Pancreas (tissue), 10 donors: ENCODE measurements at regions not wholly inside any gene's neighbourhood (a gene's known extent, or its start where the extent isn't known, plus 50 kb on each side); places are given as distances from the start of the nearest gene placed in this dataset.
A peak's percentile ranks its signal among the peaks of the same experiment; 100 is the strongest.

Experiments
- ATAC-seq, 4 donors: fragments of 200-7000 bp; cut with Tn5 transposase; one replicate each; pipeline versions ENCODE4 v1.8.0 to v1.9.1; 2020; ENCODE audit warnings: mild to moderate bottlenecking in 4 of 4, moderate library complexity in 4 of 4
- DNase-seq, 6 donors: peaks; one replicate each; pipeline ENCODE4 v3.0.0-alpha.2; 2020
- FAIRE-seq: peaks from 2 replicates; lab custom pipeline; 2012; peaks lifted over from hg19 to GRCh38; lab: Jason Lieb, UNC
- H3K27ac ChIP-seq, 4 donors: fragments of 200-600 bp; sonication (generic); 1 replicate in 3 of 4; 2 replicates in 1 of 4; pipeline versions ENCODE4 v1.5.0 to v1.8.0; 2020
- H3K27me3 ChIP-seq, 4 donors: fragments of 200-600 bp; one replicate each; pipeline ENCODE4 v1.8.0; 2021
- H3K36me3 ChIP-seq, 3 donors: fragments of 200-600 bp; sonication (generic) in 1 of 3; one replicate each; pipeline versions ENCODE4 v1.5.0 to v1.8.0; 2020 to 2021
- H3K4me1 ChIP-seq, 3 donors: fragments of 200-600 bp; one replicate each; pipeline ENCODE4 v1.8.0; 2021
- H3K4me3 ChIP-seq, 4 donors: fragments of 200-600 bp; sonication (generic) in 2 of 4; one replicate each; pipeline versions ENCODE4 v1.5.0 to v1.8.0; 2020 to 2021
- H3K9me3 ChIP-seq, 4 donors: fragments of 200-600 bp; one replicate each; pipeline ENCODE4 v1.8.0; 2021
- WGBS, 2 donors: extraction: QIAGEN DNeasy Blood & Tissue Kit; methylation state at CpG; one replicate each; pipeline ENCODE4 v1.1.7; 2013; 5-methylcytosine and 5-hydroxymethylcytosine counted together
- intact Hi-C, 3 donors: fragments of 100-400 bp; cut with DNase I; formaldehyde crosslinking; loops; one replicate each; pipeline versions ENCODE4 v1.11.1 to v1.14.2; 2022
- TF ChIP-seq, protein P1 (sequence below), 4 donors: fragments of 200-600 bp; sonication (generic) in 3 of 4; IDR thresholded peaks; one replicate each; pipeline versions ENCODE4 v1.5.0 to v1.8.0; 2021; ENCODE audit warnings: antibody characterized with exemption in 4 of 4
- donor health status: healthy with polysubstance abuse.
- donor health status: DM: no; HTN: no; CAD: no; lungs with moderate emphysema.
- donor health status: DM: no; HTN: no; CAD: no.
- donor health status: control.
- donor health status: control.
- donor health status: Bipolar disorder and iron deficiency.
- donor health status: DM: yes; HTN: yes; CAD: no.
- donor health status: DM: no; HTN: no; CAD: no.
- donor health status: DM: no; HTN: no; CAD: no.
- donor health status: DM: yes; HTN: yes; CAD: no.

DNA sequence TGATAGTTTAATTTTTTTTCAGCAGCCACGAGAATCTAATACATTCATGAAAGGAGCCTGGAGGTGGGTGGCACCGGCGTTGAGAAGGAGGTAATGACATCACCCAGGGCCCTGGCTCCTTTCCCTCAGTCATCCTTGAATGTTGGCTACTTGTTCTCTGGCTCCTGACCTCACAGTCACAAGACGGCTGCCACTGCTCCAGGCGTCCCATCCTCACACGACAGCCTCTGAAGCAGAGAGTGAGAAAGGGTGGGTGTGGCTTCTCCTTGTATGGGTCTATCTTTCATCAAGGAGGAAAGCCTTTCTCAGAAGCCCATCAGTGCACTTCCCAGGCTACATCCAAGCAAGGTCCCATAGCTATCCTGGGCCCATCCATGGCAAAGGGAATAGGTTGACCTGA, 207.6 kb upstream of the C14orf180 start:
- H3K9me3 ChIP-seq, result no peaks in the 10 kb centered on the region
- H3K4me1 ChIP-seq, result no peaks in the 10 kb centered on the region
- WGBS, 2 donors, result 84 to 88% methylated on average over 6 of the region's 6 CpGs
- no peak for DNase-seq
- no peak for ATAC-seq
- H3K27me3 ChIP-seq, result no peaks in the 10 kb centered on the region
- FAIRE-seq, result no peak
- no peaks in the 10 kb centered on the region for H3K36me3 ChIP-seq
- H3K4me3 ChIP-seq, result no peak overlapping the region
- TF ChIP-seq, protein P1, sequence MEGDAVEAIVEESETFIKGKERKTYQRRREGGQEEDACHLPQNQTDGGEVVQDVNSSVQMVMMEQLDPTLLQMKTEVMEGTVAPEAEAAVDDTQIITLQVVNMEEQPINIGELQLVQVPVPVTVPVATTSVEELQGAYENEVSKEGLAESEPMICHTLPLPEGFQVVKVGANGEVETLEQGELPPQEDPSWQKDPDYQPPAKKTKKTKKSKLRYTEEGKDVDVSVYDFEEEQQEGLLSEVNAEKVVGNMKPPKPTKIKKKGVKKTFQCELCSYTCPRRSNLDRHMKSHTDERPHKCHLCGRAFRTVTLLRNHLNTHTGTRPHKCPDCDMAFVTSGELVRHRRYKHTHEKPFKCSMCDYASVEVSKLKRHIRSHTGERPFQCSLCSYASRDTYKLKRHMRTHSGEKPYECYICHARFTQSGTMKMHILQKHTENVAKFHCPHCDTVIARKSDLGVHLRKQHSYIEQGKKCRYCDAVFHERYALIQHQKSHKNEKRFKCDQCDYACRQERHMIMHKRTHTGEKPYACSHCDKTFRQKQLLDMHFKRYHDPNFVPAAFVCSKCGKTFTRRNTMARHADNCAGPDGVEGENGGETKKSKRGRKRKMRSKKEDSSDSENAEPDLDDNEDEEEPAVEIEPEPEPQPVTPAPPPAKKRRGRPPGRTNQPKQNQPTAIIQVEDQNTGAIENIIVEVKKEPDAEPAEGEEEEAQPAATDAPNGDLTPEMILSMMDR (IDR thresholded peaks at IDR 0.05), result no peak
- intact Hi-C loops, result no loop called here
- H3K27ac ChIP-seq, result no peak overlapping the region

- FAIRE-seq (no peak), ATAC-seq (no peak), DNase-seq (peak in 2 of 6 donors; percentile 25 to 37)
- Histone ChIP-seq H3K27ac (no peak overlapping the region), H3K9me3 (no peaks in the 10 kb centered on the region), H3K4me1 (no peaks in the 10 kb centered on the region), H3K36me3 (no peaks in the 10 kb centered on the region), H3K4me3 (no peak overlapping the region), H3K27me3 (no peaks in the 10 kb centered on the region)
- WGBS, 2 donors, result 45 to 51% methylated on average over 16 of the region's 16 CpGs
- intact Hi-C loops, result no loop called here
- TF ChIP-seq, protein P1 (IDR thresholded peaks at IDR 0.05), result no peak
Observed at GRCh38 chr14:104372390-104373054, 207.0 kb upstream of the C14orf180 start.

- FAIRE-seq, result no peak
- 26 to 30% methylated on average over 26 of the region's 26 CpGs for WGBS, 2 donors
- intact Hi-C loops, result no loop called here
Observed at GRCh38 chr14:104373055-104373854, 206.3 kb upstream of the C14orf180 start.

GRCh38 chr14:104373855-104374717, 205.5 kb upstream of the C14orf180 start:
- Histone ChIP-seq H3K4me3 (no peak overlapping the region), H3K27ac (no peak overlapping the region), H3K27me3 (no peaks in the 10 kb centered on the region), H3K36me3 (no peaks in the 10 kb centered on the region), H3K4me1 (no peaks in the 10 kb centered on the region), H3K9me3 (no peaks in the 10 kb centered on the region)
- DNase-seq (peak in 3 of 6 donors; percentile 15 to 50 (median 37)), ATAC-seq (no peak), FAIRE-seq (no peak)
- intact Hi-C loops, result no loop called here
- WGBS, 2 donors, result 43 to 46% methylated on average over 33 of the region's 33 CpGs
- TF ChIP-seq, protein P1 (IDR thresholded peaks at IDR 0.05), result no peak

More at GRCh38 chr14:104373055-104373854, 206.3 kb upstream of the C14orf180 start:
- TF ChIP-seq, protein P1 (IDR thresholded peaks at IDR 0.05), result no peak
- ATAC-seq (no peak), DNase-seq (peak in 3 of 6 donors; percentile 14 to 45 (median 33))
- no peak overlapping the region for H3K27ac ChIP-seq
- no peaks in the 10 kb centered on the region for H3K36me3 ChIP-seq
- no peaks in the 10 kb centered on the region for H3K27me3 ChIP-seq
- H3K4me1 ChIP-seq, result no peaks in the 10 kb centered on the region
- no peak overlapping the region for H3K4me3 ChIP-seq
- H3K9me3 ChIP-seq, result no peaks in the 10 kb centered on the region
